ENCODE measurements at regions not wholly inside any gene's neighbourhood (a gene's known extent, or its start where the extent isn't known, plus 50 kb on each side); places are given as distances from the start of the nearest gene placed in this dataset.

GRCh38 chr15:29618586-29618985, 203.7 kb downstream of the TJP1 start:
- Histone ChIP-seq H3K9ac (ENCODE audit: low read length) (no peak overlapping the region), H3K36me3 (ENCODE audit: control insufficient read depth in 1 of 2, insufficient read depth in 2 of 2, low read depth in 1 of 2, low read length in 2 of 2) (no peaks in the 10 kb centered on the region), H2AK5ac (ENCODE audit: low read length, severe bottlenecking) (no peak overlapping the region), H2AFZ (ENCODE audit: low read depth, low read length) (no peak overlapping the region), H3K4ac (ENCODE audit: low read depth in 1 of 2, low read length in 2 of 2) (no peak overlapping the region), H3K4me3 (ENCODE audit: insufficient read depth in 1 of 2, low read depth in 1 of 2, low read length in 2 of 2) (no peak overlapping the region), H3K14ac (ENCODE audit: low read length in 2 of 2) (no peak overlapping the region), H4K8ac (ENCODE audit: low read length) (no peak overlapping the region), H3K4me2 (ENCODE audit: low read length, poor library complexity, severe bottlenecking) (no peak overlapping the region), H3K27ac (ENCODE audit: low read length, poor library complexity, severe bottlenecking) (no peak overlapping the region), H2BK120ac (ENCODE audit: low read depth, low read length) (no peak overlapping the region), H3K23ac (ENCODE audit: low read length in 2 of 2) (no peak overlapping the region), H4K91ac (ENCODE audit: low read length) (no peak overlapping the region), H2BK12ac (ENCODE audit: low read length in 2 of 2) (no peak overlapping the region), H3K18ac (ENCODE audit: low read depth in 1 of 2, low read length in 2 of 2) (no peak overlapping the region), H3K27me3 (ENCODE audit: control insufficient read depth in 1 of 2, insufficient read depth in 1 of 2, low read length in 2 of 2) (peaks cover 3 to 4% of the 10 kb centered on the region in 2 experiments), H3K79me1 (replicated peaks; ENCODE audit: low read length, poor library complexity, severe bottlenecking) (no peaks in the 10 kb centered on the region), H2BK5ac (ENCODE audit: low read depth, low read length, poor library complexity, severe bottlenecking) (no peak overlapping the region), H3K4me1 (ENCODE audit: control insufficient read depth, insufficient read depth, low read depth, low read length) (peaks cover 2% of the 10 kb centered on the region), H3K9me3 (ENCODE audit: control insufficient read depth, low read length) (no peaks in the 10 kb centered on the region), H2BK15ac (ENCODE audit: low read depth, poor library complexity, severe bottlenecking) (no peak overlapping the region)
- no peak for DNase-seq
- 91% methylated on average over 2 of the region's 2 CpGs for WGBS

GRCh38 chr15:29616512-29616911, 205.8 kb downstream of the TJP1 start:
- Histone ChIP-seq H3K4me3 (ENCODE audit: insufficient read depth in 1 of 2, low read depth in 1 of 2, low read length in 2 of 2) (no peak overlapping the region), H3K14ac (ENCODE audit: low read length in 2 of 2) (no peak overlapping the region), H3K36me3 (ENCODE audit: control insufficient read depth in 1 of 2, insufficient read depth in 2 of 2, low read depth in 1 of 2, low read length in 2 of 2) (no peaks in the 10 kb centered on the region), H3K23ac (ENCODE audit: low read length in 2 of 2) (no peak overlapping the region), H2BK12ac (ENCODE audit: low read length in 2 of 2) (no peak overlapping the region), H2AK5ac (ENCODE audit: low read length, severe bottlenecking) (no peak overlapping the region), H2AFZ (ENCODE audit: low read depth, low read length) (no peak overlapping the region), H2BK5ac (ENCODE audit: low read depth, low read length, poor library complexity, severe bottlenecking) (no peak overlapping the region), H2BK15ac (ENCODE audit: low read depth, poor library complexity, severe bottlenecking) (no peak overlapping the region), H3K4me1 (ENCODE audit: control insufficient read depth, insufficient read depth, low read depth, low read length) (peaks cover 11% of the 10 kb centered on the region), H4K8ac (ENCODE audit: low read length) (no peak overlapping the region), H3K18ac (ENCODE audit: low read depth in 1 of 2, low read length in 2 of 2) (no peak overlapping the region), H3K4me2 (ENCODE audit: low read length, poor library complexity, severe bottlenecking) (no peak overlapping the region), H2BK120ac (ENCODE audit: low read depth, low read length) (no peak overlapping the region), H3K27me3 (ENCODE audit: control insufficient read depth in 1 of 2, insufficient read depth in 1 of 2, low read length in 2 of 2) (peaks cover 3 to 4% of the 10 kb centered on the region in 2 experiments), H3K79me1 (replicated peaks; ENCODE audit: low read length, poor library complexity, severe bottlenecking) (no peaks in the 10 kb centered on the region), H3K9me3 (ENCODE audit: control insufficient read depth, low read length) (no peaks in the 10 kb centered on the region), H4K91ac (ENCODE audit: low read length) (no peak overlapping the region), H3K4ac (ENCODE audit: low read depth in 1 of 2, low read length in 2 of 2) (no peak overlapping the region), H3K27ac (ENCODE audit: low read length, poor library complexity, severe bottlenecking) (no peak overlapping the region), H3K9ac (ENCODE audit: low read length) (peak overlapping the region; percentile 14)
- peak; percentile 6 for DNase-seq

- no peak for DNase-seq
- no peak overlapping the region for H3K27ac ChIP-seq (ENCODE audit: low read length, poor library complexity, severe bottlenecking)
- peak overlapping the region; percentile 14 for H3K9ac ChIP-seq (ENCODE audit: low read length)
- 85% methylated on average over 4 of the region's 4 CpGs for WGBS
- H2AFZ ChIP-seq (ENCODE audit: low read depth, low read length): no peak overlapping the region
- no peak overlapping the region for H2AK5ac ChIP-seq (ENCODE audit: low read length, severe bottlenecking)
- H2BK5ac ChIP-seq (ENCODE audit: low read depth, low read length, poor library complexity, severe bottlenecking): no peak overlapping the region
- no peak overlapping the region for H4K91ac ChIP-seq (ENCODE audit: low read length)
- H3K23ac ChIP-seq (ENCODE audit: low read length in 2 of 2): no peak overlapping the region
- H3K36me3 ChIP-seq (ENCODE audit: control insufficient read depth in 1 of 2, insufficient read depth in 2 of 2, low read depth in 1 of 2, low read length in 2 of 2): no peaks in the 10 kb centered on the region
- no peak overlapping the region for H2BK15ac ChIP-seq (ENCODE audit: low read depth, poor library complexity, severe bottlenecking)
- no peak overlapping the region for H3K14ac ChIP-seq (ENCODE audit: low read length in 2 of 2)
- H3K4me1 ChIP-seq (ENCODE audit: control insufficient read depth, insufficient read depth, low read depth, low read length): peaks cover 14% of the 10 kb centered on the region
- no peak overlapping the region for H4K8ac ChIP-seq (ENCODE audit: low read length)
- no peaks in the 10 kb centered on the region for H3K79me1 ChIP-seq (replicated peaks; ENCODE audit: low read length, poor library complexity, severe bottlenecking)
- peaks cover 3 to 4% of the 10 kb centered on the region in 2 experiments for H3K27me3 ChIP-seq (ENCODE audit: control insufficient read depth in 1 of 2, insufficient read depth in 1 of 2, low read length in 2 of 2)
- H3K4me2 ChIP-seq (ENCODE audit: low read length, poor library complexity, severe bottlenecking): no peak overlapping the region
- H2BK120ac ChIP-seq (ENCODE audit: low read depth, low read length): no peak overlapping the region
- H3K9me3 ChIP-seq (ENCODE audit: control insufficient read depth, low read length): no peaks in the 10 kb centered on the region
- H3K4me3 ChIP-seq (ENCODE audit: insufficient read depth in 1 of 2, low read depth in 1 of 2, low read length in 2 of 2): no peak overlapping the region
- no peak overlapping the region for H2BK12ac ChIP-seq (ENCODE audit: low read length in 2 of 2)
- H3K4ac ChIP-seq (ENCODE audit: low read depth in 1 of 2, low read length in 2 of 2): no peak overlapping the region
- no peak overlapping the region for H3K18ac ChIP-seq (ENCODE audit: low read depth in 1 of 2, low read length in 2 of 2)
Measured at GRCh38 chr15:29615791-29616190, 206.5 kb downstream of the TJP1 start.

GRCh38 chr15:29613951-29614382, 208.3 kb downstream of the TJP1 start:
- Histone ChIP-seq H3K79me1 (replicated peaks; ENCODE audit: low read length, poor library complexity, severe bottlenecking) (no peaks in the 10 kb centered on the region), H2BK120ac (ENCODE audit: low read depth, low read length) (no peak overlapping the region), H3K4me2 (ENCODE audit: low read length, poor library complexity, severe bottlenecking) (no peak overlapping the region), H2BK5ac (ENCODE audit: low read depth, low read length, poor library complexity, severe bottlenecking) (no peak overlapping the region), H3K4me1 (ENCODE audit: control insufficient read depth, insufficient read depth, low read depth, low read length) (peaks cover 14% of the 10 kb centered on the region), H2AFZ (ENCODE audit: low read depth, low read length) (no peak overlapping the region), H3K9me3 (ENCODE audit: control insufficient read depth, low read length) (no peaks in the 10 kb centered on the region), H4K91ac (ENCODE audit: low read length) (peak overlapping the region; percentile 43), H2BK15ac (ENCODE audit: low read depth, poor library complexity, severe bottlenecking) (no peak overlapping the region), H3K14ac (ENCODE audit: low read length in 2 of 2) (no peak overlapping the region), H2AK5ac (ENCODE audit: low read length, severe bottlenecking) (no peak overlapping the region), H3K4ac (ENCODE audit: low read depth in 1 of 2, low read length in 2 of 2) (no peak overlapping the region), H3K36me3 (ENCODE audit: control insufficient read depth in 1 of 2, insufficient read depth in 2 of 2, low read depth in 1 of 2, low read length in 2 of 2) (no peaks in the 10 kb centered on the region), H3K4me3 (ENCODE audit: insufficient read depth in 1 of 2, low read depth in 1 of 2, low read length in 2 of 2) (no peak overlapping the region), H4K8ac (ENCODE audit: low read length) (no peak overlapping the region), H3K27ac (ENCODE audit: low read length, poor library complexity, severe bottlenecking) (no peak overlapping the region), H2BK12ac (ENCODE audit: low read length in 2 of 2) (no peak overlapping the region), H3K27me3 (ENCODE audit: control insufficient read depth in 1 of 2, insufficient read depth in 1 of 2, low read length in 2 of 2) (no peaks in the 10 kb centered on the region), H3K23ac (ENCODE audit: low read length in 2 of 2) (no peak overlapping the region), H3K9ac (ENCODE audit: low read length) (no peak overlapping the region), H3K18ac (ENCODE audit: low read depth in 1 of 2, low read length in 2 of 2) (no peak overlapping the region)
- no peak for DNase-seq
- WGBS: 96% methylated on average over 16 of the region's 16 CpGs

Data from mesenchymal stem cell (in vitro differentiated cells and primary cell).